ENCODE measurements at regions not wholly inside any gene's neighbourhood (a gene's known extent, or its start where the extent isn't known, plus 50 kb on each side); places are given as distances from the start of the nearest gene placed in this dataset.

DNA sequence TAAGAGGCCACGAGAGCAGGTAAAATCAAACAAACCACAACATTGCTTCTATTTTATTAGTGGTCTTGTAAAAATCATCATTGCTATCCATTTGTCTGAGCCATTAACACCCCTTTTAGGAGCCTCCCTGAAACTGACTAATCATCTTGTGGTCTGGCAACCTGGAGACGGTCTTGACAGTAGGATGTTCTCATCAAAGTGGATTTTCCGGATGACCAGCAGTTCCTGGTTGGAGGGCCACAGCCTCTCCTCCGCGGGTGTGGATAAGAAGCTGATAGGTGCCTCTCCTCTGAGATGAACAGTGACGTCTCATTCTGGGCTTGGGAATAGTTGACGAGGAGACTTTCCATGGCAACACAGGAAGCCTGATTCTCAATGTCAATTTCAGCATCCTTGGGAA, 490.7 kb downstream of the TYW1 start:
- Histone ChIP-seq H3K9me3 (ENCODE audit: control insufficient read depth in 4 of 4, low read length in 3 of 4) (peaks cover 0 to 3% (median 1%) of the 10 kb centered on the region in 4 donors), H3K27me3 (ENCODE audit: control insufficient read depth in 4 of 4, insufficient read depth in 4 of 4, low read length in 3 of 4) (no peaks in the 10 kb centered on the region), H3K27ac (ENCODE audit: low read depth in 1 of 2, low read length in 2 of 2) (no peak overlapping the region), H3K36me3 (ENCODE audit: control insufficient read depth in 4 of 4, insufficient read depth in 3 of 4, low read depth in 1 of 4, low read length in 3 of 4) (no peaks in the 10 kb centered on the region), H3K4me1 (ENCODE audit: control insufficient read depth in 4 of 4, insufficient read depth in 4 of 4, low read length in 3 of 4) (peaks cover 0 to 4% (median 3%) of the 10 kb centered on the region in 4 donors), H3K9ac (ENCODE audit: low read depth in 1 of 2, low read length in 2 of 2) (no peak overlapping the region), H3K4me3 (ENCODE audit: low read depth in 1 of 3, low read length in 3 of 3) (no peak overlapping the region)
- TF ChIP-seq, protein P1, sequence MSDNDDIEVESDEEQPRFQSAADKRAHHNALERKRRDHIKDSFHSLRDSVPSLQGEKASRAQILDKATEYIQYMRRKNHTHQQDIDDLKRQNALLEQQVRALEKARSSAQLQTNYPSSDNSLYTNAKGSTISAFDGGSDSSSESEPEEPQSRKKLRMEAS (IDR thresholded peaks at IDR 0.05), result no peak
- TF ChIP-seq HNF4G (IDR thresholded peaks at IDR 0.05) (no peak), GABPA (IDR thresholded peaks at IDR 0.05 in 1 of 2, conservative IDR thresholded peaks at IDR 0.05 in 1 of 2) (no peak), EGR1 (IDR thresholded peaks at IDR 0.05; ENCODE audit: low read depth in 2 of 2) (no peak), YY1 (IDR thresholded peaks at IDR 0.05) (no peak), SP1 (IDR thresholded peaks at IDR 0.05) (no peak), HNF4A (conservative IDR thresholded peaks at IDR 0.05) (no peak), TAF1 (conservative IDR thresholded peaks at IDR 0.05) (no peak), NR2F2 (IDR thresholded peaks at IDR 0.05) (no peak), JUND (IDR thresholded peaks at IDR 0.05) (no peak), FOXA2 (IDR thresholded peaks at IDR 0.05) (no peak), FOXA1 (IDR thresholded peaks at IDR 0.05) (no peak)
- TF ChIP-seq, protein P2, sequence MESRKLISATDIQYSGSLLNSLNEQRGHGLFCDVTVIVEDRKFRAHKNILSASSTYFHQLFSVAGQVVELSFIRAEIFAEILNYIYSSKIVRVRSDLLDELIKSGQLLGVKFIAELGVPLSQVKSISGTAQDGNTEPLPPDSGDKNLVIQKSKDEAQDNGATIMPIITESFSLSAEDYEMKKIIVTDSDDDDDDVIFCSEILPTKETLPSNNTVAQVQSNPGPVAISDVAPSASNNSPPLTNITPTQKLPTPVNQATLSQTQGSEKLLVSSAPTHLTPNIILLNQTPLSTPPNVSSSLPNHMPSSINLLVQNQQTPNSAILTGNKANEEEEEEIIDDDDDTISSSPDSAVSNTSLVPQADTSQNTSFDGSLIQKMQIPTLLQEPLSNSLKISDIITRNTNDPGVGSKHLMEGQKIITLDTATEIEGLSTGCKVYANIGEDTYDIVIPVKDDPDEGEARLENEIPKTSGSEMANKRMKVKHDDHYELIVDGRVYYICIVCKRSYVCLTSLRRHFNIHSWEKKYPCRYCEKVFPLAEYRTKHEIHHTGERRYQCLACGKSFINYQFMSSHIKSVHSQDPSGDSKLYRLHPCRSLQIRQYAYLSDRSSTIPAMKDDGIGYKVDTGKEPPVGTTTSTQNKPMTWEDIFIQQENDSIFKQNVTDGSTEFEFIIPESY (IDR thresholded peaks at IDR 0.05), result no peak
- TF ChIP-seq, protein P3, sequence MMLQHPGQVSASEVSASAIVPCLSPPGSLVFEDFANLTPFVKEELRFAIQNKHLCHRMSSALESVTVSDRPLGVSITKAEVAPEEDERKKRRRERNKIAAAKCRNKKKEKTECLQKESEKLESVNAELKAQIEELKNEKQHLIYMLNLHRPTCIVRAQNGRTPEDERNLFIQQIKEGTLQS (IDR thresholded peaks at IDR 0.05), result no peak
- TF ChIP-seq, protein P4, sequence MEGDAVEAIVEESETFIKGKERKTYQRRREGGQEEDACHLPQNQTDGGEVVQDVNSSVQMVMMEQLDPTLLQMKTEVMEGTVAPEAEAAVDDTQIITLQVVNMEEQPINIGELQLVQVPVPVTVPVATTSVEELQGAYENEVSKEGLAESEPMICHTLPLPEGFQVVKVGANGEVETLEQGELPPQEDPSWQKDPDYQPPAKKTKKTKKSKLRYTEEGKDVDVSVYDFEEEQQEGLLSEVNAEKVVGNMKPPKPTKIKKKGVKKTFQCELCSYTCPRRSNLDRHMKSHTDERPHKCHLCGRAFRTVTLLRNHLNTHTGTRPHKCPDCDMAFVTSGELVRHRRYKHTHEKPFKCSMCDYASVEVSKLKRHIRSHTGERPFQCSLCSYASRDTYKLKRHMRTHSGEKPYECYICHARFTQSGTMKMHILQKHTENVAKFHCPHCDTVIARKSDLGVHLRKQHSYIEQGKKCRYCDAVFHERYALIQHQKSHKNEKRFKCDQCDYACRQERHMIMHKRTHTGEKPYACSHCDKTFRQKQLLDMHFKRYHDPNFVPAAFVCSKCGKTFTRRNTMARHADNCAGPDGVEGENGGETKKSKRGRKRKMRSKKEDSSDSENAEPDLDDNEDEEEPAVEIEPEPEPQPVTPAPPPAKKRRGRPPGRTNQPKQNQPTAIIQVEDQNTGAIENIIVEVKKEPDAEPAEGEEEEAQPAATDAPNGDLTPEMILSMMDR (IDR thresholded peaks at IDR 0.05; ENCODE audit: low read depth, low read length, missing input control), result no peak
- no peak for DNase-seq (ENCODE audit: low spot score)
- WGBS, result 75% methylated on average over 7 of the region's 7 CpGs

DNA sequence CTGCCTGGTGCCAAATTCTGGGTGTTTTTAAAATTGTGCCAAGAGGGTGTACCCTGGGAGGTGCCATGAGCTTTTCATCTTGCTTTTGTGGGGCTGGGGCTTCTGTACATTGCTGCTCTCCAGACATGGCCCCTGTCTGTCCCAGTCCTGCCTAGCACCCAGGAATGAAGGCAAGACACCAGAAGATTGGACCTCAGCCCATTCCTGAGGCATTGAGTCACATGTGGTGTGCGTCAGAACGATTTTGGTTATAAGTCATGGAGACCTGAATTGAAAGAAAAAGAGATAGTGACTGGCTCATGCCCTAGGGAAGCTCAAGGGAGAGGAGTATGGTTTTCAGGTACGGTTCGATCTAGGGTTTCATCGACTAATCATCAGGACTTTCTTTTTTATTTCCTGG, 493.2 kb downstream of the TYW1 start:
- Histone ChIP-seq H3K27me3 (ENCODE audit: control insufficient read depth in 4 of 4, insufficient read depth in 4 of 4, low read length in 3 of 4) (no peaks in the 10 kb centered on the region), H3K36me3 (ENCODE audit: control insufficient read depth in 4 of 4, insufficient read depth in 3 of 4, low read depth in 1 of 4, low read length in 3 of 4) (no peaks in the 10 kb centered on the region), H3K9me3 (ENCODE audit: control insufficient read depth in 4 of 4, low read length in 3 of 4) (peaks cover 0 to 3% (median 1%) of the 10 kb centered on the region in 4 donors), H3K4me1 (ENCODE audit: control insufficient read depth in 4 of 4, insufficient read depth in 4 of 4, low read length in 3 of 4) (no peaks in the 10 kb centered on the region), H3K9ac (ENCODE audit: low read depth in 1 of 2, low read length in 2 of 2) (no peak overlapping the region), H3K27ac (ENCODE audit: low read depth in 1 of 2, low read length in 2 of 2) (no peak overlapping the region), H3K4me3 (ENCODE audit: low read depth in 1 of 3, low read length in 3 of 3) (no peak overlapping the region)
- no peak for DNase-seq (ENCODE audit: low spot score)
- 90% methylated on average over 5 of the region's 5 CpGs for WGBS
- TF ChIP-seq YY1 (IDR thresholded peaks at IDR 0.05), result no peak
- no peak for TF ChIP-seq FOXA2 (IDR thresholded peaks at IDR 0.05)
- TF ChIP-seq, protein P1 (IDR thresholded peaks at IDR 0.05), result no peak
- TF ChIP-seq, protein P4 (IDR thresholded peaks at IDR 0.05; ENCODE audit: low read depth, low read length, missing input control), result no peak
- TF ChIP-seq, protein P5, sequence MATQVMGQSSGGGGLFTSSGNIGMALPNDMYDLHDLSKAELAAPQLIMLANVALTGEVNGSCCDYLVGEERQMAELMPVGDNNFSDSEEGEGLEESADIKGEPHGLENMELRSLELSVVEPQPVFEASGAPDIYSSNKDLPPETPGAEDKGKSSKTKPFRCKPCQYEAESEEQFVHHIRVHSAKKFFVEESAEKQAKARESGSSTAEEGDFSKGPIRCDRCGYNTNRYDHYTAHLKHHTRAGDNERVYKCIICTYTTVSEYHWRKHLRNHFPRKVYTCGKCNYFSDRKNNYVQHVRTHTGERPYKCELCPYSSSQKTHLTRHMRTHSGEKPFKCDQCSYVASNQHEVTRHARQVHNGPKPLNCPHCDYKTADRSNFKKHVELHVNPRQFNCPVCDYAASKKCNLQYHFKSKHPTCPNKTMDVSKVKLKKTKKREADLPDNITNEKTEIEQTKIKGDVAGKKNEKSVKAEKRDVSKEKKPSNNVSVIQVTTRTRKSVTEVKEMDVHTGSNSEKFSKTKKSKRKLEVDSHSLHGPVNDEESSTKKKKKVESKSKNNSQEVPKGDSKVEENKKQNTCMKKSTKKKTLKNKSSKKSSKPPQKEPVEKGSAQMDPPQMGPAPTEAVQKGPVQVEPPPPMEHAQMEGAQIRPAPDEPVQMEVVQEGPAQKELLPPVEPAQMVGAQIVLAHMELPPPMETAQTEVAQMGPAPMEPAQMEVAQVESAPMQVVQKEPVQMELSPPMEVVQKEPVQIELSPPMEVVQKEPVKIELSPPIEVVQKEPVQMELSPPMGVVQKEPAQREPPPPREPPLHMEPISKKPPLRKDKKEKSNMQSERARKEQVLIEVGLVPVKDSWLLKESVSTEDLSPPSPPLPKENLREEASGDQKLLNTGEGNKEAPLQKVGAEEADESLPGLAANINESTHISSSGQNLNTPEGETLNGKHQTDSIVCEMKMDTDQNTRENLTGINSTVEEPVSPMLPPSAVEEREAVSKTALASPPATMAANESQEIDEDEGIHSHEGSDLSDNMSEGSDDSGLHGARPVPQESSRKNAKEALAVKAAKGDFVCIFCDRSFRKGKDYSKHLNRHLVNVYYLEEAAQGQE (IDR thresholded peaks at IDR 0.05), result no peak
- TF ChIP-seq RXRA (IDR thresholded peaks at IDR 0.05), result no peak
- TF ChIP-seq, protein P3 (IDR thresholded peaks at IDR 0.05), result no peak
- no peak for TF ChIP-seq JUND (IDR thresholded peaks at IDR 0.05)
- TF ChIP-seq RAD21 (IDR thresholded peaks at IDR 0.05), result no peak
- no peak for TF ChIP-seq NR2F2 (IDR thresholded peaks at IDR 0.05)
- no peak for TF ChIP-seq FOXA1 (IDR thresholded peaks at IDR 0.05)
- TF ChIP-seq HNF4G (IDR thresholded peaks at IDR 0.05), result no peak
- TF ChIP-seq, protein P2 (IDR thresholded peaks at IDR 0.05), result no peak
- TF ChIP-seq HNF4A (conservative IDR thresholded peaks at IDR 0.05), result no peak
- no peak for TF ChIP-seq TAF1 (conservative IDR thresholded peaks at IDR 0.05)
- TF ChIP-seq SP1 (IDR thresholded peaks at IDR 0.05), result no peak
- TF ChIP-seq GABPA (IDR thresholded peaks at IDR 0.05 in 1 of 2, conservative IDR thresholded peaks at IDR 0.05 in 1 of 2), result no peak
- TF ChIP-seq EGR1 (IDR thresholded peaks at IDR 0.05; ENCODE audit: low read depth in 2 of 2), result no peak
